ENCODE measurements at regions not wholly inside any gene's neighbourhood (a gene's known extent, or its start where the extent isn't known, plus 50 kb on each side); places are given as distances from the start of the nearest gene placed in this dataset.

- Histone ChIP-seq H3K56ac (ENCODE audit: low read length) (no peak overlapping the region), H2BK5ac (ENCODE audit: low read length) (no peak overlapping the region), H4K8ac (ENCODE audit: low read depth, low read length) (no peak overlapping the region), H3K9ac (ENCODE audit: low read length) (no peak overlapping the region), H3K4me2 (ENCODE audit: low read length) (no peak overlapping the region), H3K36me3 (ENCODE audit: control insufficient read depth, insufficient read depth, low read length) (no peaks in the 10 kb centered on the region), H3K18ac (ENCODE audit: low read length) (no peak overlapping the region), H3K27ac (ENCODE audit: low read depth, low read length) (no peak overlapping the region), H3K4me3 (ENCODE audit: low read length) (no peak overlapping the region), H3K23ac (ENCODE audit: low read length) (no peak overlapping the region), H3K4ac (ENCODE audit: low read depth, low read length) (no peak overlapping the region), H2AK5ac (ENCODE audit: low read length) (no peak overlapping the region), H3K79me2 (ENCODE audit: control insufficient read depth, insufficient read depth, low read length) (no peaks in the 10 kb centered on the region), H3K27me3 (ENCODE audit: insufficient read depth, low read length, poor library complexity) (no peaks in the 10 kb centered on the region), H2BK120ac (ENCODE audit: low read depth, low read length) (no peak overlapping the region), H2BK15ac (replicated peaks; ENCODE audit: low read depth) (no peak overlapping the region), H3K4me1 (ENCODE audit: control insufficient read depth, low read depth, low read length) (no peaks in the 10 kb centered on the region), H4K5ac (ENCODE audit: low read length) (no peak overlapping the region), H3K79me1 (ENCODE audit: low read length) (no peaks in the 10 kb centered on the region)
- no peak for DNase-seq
Observed at GRCh38 chr3:67923796-67924195, 269.4 kb upstream of the SUCLG2 start.

GRCh38 chr3:67920969-67921368 is 266.6 kb upstream of the SUCLG2 start:
- no peak for DNase-seq
- no peak overlapping the region for H4K5ac ChIP-seq (ENCODE audit: low read length)
- no peak overlapping the region for H3K27ac ChIP-seq (ENCODE audit: low read depth, low read length)

GRCh38 chr3:67920311-67920710 is 265.9 kb upstream of the SUCLG2 start:
- Histone ChIP-seq H3K4me1 (ENCODE audit: control insufficient read depth, low read depth, low read length) (no peaks in the 10 kb centered on the region), H3K4me3 (ENCODE audit: low read length) (no peak overlapping the region), H2BK5ac (ENCODE audit: low read length) (no peak overlapping the region), H3K79me2 (ENCODE audit: control insufficient read depth, insufficient read depth, low read length) (no peaks in the 10 kb centered on the region), H2BK15ac (replicated peaks; ENCODE audit: low read depth) (no peak overlapping the region), H3K36me3 (ENCODE audit: control insufficient read depth, insufficient read depth, low read length) (no peaks in the 10 kb centered on the region), H3K27me3 (ENCODE audit: insufficient read depth, low read length, poor library complexity) (no peaks in the 10 kb centered on the region), H4K5ac (ENCODE audit: low read length) (no peak overlapping the region), H3K4ac (ENCODE audit: low read depth, low read length) (no peak overlapping the region), H3K18ac (ENCODE audit: low read length) (no peak overlapping the region), H3K79me1 (ENCODE audit: low read length) (no peaks in the 10 kb centered on the region), H2BK120ac (ENCODE audit: low read depth, low read length) (no peak overlapping the region), H4K8ac (ENCODE audit: low read depth, low read length) (no peak overlapping the region), H3K56ac (ENCODE audit: low read length) (no peak overlapping the region), H2AK5ac (ENCODE audit: low read length) (no peak overlapping the region), H3K9ac (ENCODE audit: low read length) (no peak overlapping the region), H3K27ac (ENCODE audit: low read depth, low read length) (no peak overlapping the region), H3K23ac (ENCODE audit: low read length) (no peak overlapping the region), H3K4me2 (ENCODE audit: low read length) (no peak overlapping the region)
- no CpG with 5 or more reads among the region's 1 CpG for WGBS (ENCODE audit: extremely low coverage, insufficient coverage, low lambda C conversion rate)
- DNase-seq, result no peak

More at GRCh38 chr3:67920969-67921368, 266.6 kb upstream of the SUCLG2 start:
- no peaks in the 10 kb centered on the region for H3K36me3 ChIP-seq (ENCODE audit: control insufficient read depth, insufficient read depth, low read length)
- no peak overlapping the region for H3K23ac ChIP-seq (ENCODE audit: low read length)
- no peaks in the 10 kb centered on the region for H3K4me1 ChIP-seq (ENCODE audit: control insufficient read depth, low read depth, low read length)
- WGBS (ENCODE audit: extremely low coverage, insufficient coverage, low lambda C conversion rate), result no CpG with 5 or more reads among the region's 7 CpGs
- H3K4me3 ChIP-seq (ENCODE audit: low read length), result no peak overlapping the region
- H3K4me2 ChIP-seq (ENCODE audit: low read length), result no peak overlapping the region
- H3K79me1 ChIP-seq (ENCODE audit: low read length), result no peaks in the 10 kb centered on the region
- no peaks in the 10 kb centered on the region for H3K79me2 ChIP-seq (ENCODE audit: control insufficient read depth, insufficient read depth, low read length)
- no peak overlapping the region for H2BK5ac ChIP-seq (ENCODE audit: low read length)
- no peak overlapping the region for H2BK120ac ChIP-seq (ENCODE audit: low read depth, low read length)
- no peak overlapping the region for H2BK15ac ChIP-seq (replicated peaks; ENCODE audit: low read depth)
- H4K8ac ChIP-seq (ENCODE audit: low read depth, low read length), result no peak overlapping the region
- H3K9ac ChIP-seq (ENCODE audit: low read length), result no peak overlapping the region
- H3K56ac ChIP-seq (ENCODE audit: low read length), result no peak overlapping the region
- H3K18ac ChIP-seq (ENCODE audit: low read length), result no peak overlapping the region
- H3K27me3 ChIP-seq (ENCODE audit: insufficient read depth, low read length, poor library complexity), result no peaks in the 10 kb centered on the region
- H2AK5ac ChIP-seq (ENCODE audit: low read length), result no peak overlapping the region
- H3K4ac ChIP-seq (ENCODE audit: low read depth, low read length), result no peak overlapping the region

GRCh38 chr3:67916353-67916752 is 261.9 kb upstream of the SUCLG2 start:
- Histone ChIP-seq H2BK120ac (ENCODE audit: low read depth, low read length) (no peak overlapping the region), H3K23ac (ENCODE audit: low read length) (no peak overlapping the region), H3K9ac (ENCODE audit: low read length) (no peak overlapping the region), H3K4ac (ENCODE audit: low read depth, low read length) (no peak overlapping the region), H3K79me2 (ENCODE audit: control insufficient read depth, insufficient read depth, low read length) (no peaks in the 10 kb centered on the region), H2BK15ac (replicated peaks; ENCODE audit: low read depth) (no peak overlapping the region), H2BK5ac (ENCODE audit: low read length) (no peak overlapping the region), H3K27me3 (ENCODE audit: insufficient read depth, low read length, poor library complexity) (no peaks in the 10 kb centered on the region), H3K79me1 (ENCODE audit: low read length) (no peaks in the 10 kb centered on the region), H3K4me2 (ENCODE audit: low read length) (no peak overlapping the region), H3K4me1 (ENCODE audit: control insufficient read depth, low read depth, low read length) (no peaks in the 10 kb centered on the region), H2AK5ac (ENCODE audit: low read length) (no peak overlapping the region), H3K56ac (ENCODE audit: low read length) (no peak overlapping the region), H3K36me3 (ENCODE audit: control insufficient read depth, insufficient read depth, low read length) (no peaks in the 10 kb centered on the region), H4K5ac (ENCODE audit: low read length) (no peak overlapping the region), H3K27ac (ENCODE audit: low read depth, low read length) (no peak overlapping the region), H4K8ac (ENCODE audit: low read depth, low read length) (no peak overlapping the region), H3K4me3 (ENCODE audit: low read length) (no peak overlapping the region), H3K18ac (ENCODE audit: low read length) (no peak overlapping the region)
- no CpG with 5 or more reads among the region's 5 CpGs for WGBS (ENCODE audit: extremely low coverage, insufficient coverage, low lambda C conversion rate)
- DNase-seq, result no peak

- Histone ChIP-seq H3K79me1 (ENCODE audit: low read length) (no peaks in the 10 kb centered on the region), H4K8ac (ENCODE audit: low read depth, low read length) (no peak overlapping the region), H3K18ac (ENCODE audit: low read length) (no peak overlapping the region), H3K4ac (ENCODE audit: low read depth, low read length) (no peak overlapping the region), H3K36me3 (ENCODE audit: control insufficient read depth, insufficient read depth, low read length) (no peaks in the 10 kb centered on the region), H3K4me2 (ENCODE audit: low read length) (no peak overlapping the region), H3K56ac (ENCODE audit: low read length) (no peak overlapping the region), H3K4me1 (ENCODE audit: control insufficient read depth, low read depth, low read length) (no peaks in the 10 kb centered on the region), H2BK15ac (replicated peaks; ENCODE audit: low read depth) (no peak overlapping the region), H2BK120ac (ENCODE audit: low read depth, low read length) (no peak overlapping the region), H2BK5ac (ENCODE audit: low read length) (no peak overlapping the region), H3K79me2 (ENCODE audit: control insufficient read depth, insufficient read depth, low read length) (no peaks in the 10 kb centered on the region), H3K9ac (ENCODE audit: low read length) (no peak overlapping the region), H3K27ac (ENCODE audit: low read depth, low read length) (no peak overlapping the region), H4K5ac (ENCODE audit: low read length) (no peak overlapping the region), H3K27me3 (ENCODE audit: insufficient read depth, low read length, poor library complexity) (no peaks in the 10 kb centered on the region), H3K4me3 (ENCODE audit: low read length) (no peak overlapping the region), H2AK5ac (ENCODE audit: low read length) (no peak overlapping the region), H3K23ac (ENCODE audit: low read length) (no peak overlapping the region)
- WGBS (ENCODE audit: extremely low coverage, insufficient coverage, low lambda C conversion rate), result no CpG with 5 or more reads among the region's 1 CpG
- DNase-seq, result no peak
Observed at GRCh38 chr3:67907735-67908134, 253.3 kb upstream of the SUCLG2 start.

GRCh38 chr3:67906261-67906660 is 251.8 kb upstream of the SUCLG2 start:
- Histone ChIP-seq H3K9ac (ENCODE audit: low read length) (no peak overlapping the region), H2AK5ac (ENCODE audit: low read length) (no peak overlapping the region), H3K56ac (ENCODE audit: low read length) (no peak overlapping the region), H3K4me3 (ENCODE audit: low read length) (no peak overlapping the region), H3K4me2 (ENCODE audit: low read length) (no peak overlapping the region), H3K27ac (ENCODE audit: low read depth, low read length) (no peak overlapping the region), H3K23ac (ENCODE audit: low read length) (no peak overlapping the region), H3K79me1 (ENCODE audit: low read length) (no peaks in the 10 kb centered on the region), H4K5ac (ENCODE audit: low read length) (no peak overlapping the region), H3K79me2 (ENCODE audit: control insufficient read depth, insufficient read depth, low read length) (no peaks in the 10 kb centered on the region), H3K27me3 (ENCODE audit: insufficient read depth, low read length, poor library complexity) (no peaks in the 10 kb centered on the region), H3K4me1 (ENCODE audit: control insufficient read depth, low read depth, low read length) (no peaks in the 10 kb centered on the region), H2BK15ac (replicated peaks; ENCODE audit: low read depth) (no peak overlapping the region), H2BK120ac (ENCODE audit: low read depth, low read length) (no peak overlapping the region), H3K36me3 (ENCODE audit: control insufficient read depth, insufficient read depth, low read length) (no peaks in the 10 kb centered on the region), H2BK5ac (ENCODE audit: low read length) (no peak overlapping the region), H3K18ac (ENCODE audit: low read length) (no peak overlapping the region), H3K4ac (ENCODE audit: low read depth, low read length) (no peak overlapping the region), H4K8ac (ENCODE audit: low read depth, low read length) (no peak overlapping the region)
- no CpG with 5 or more reads among the region's 4 CpGs for WGBS (ENCODE audit: extremely low coverage, insufficient coverage, low lambda C conversion rate)
- no peak for DNase-seq
